PC-9 (cell line): ENCODE measurements at regions not wholly inside any gene's neighbourhood (a gene's known extent, or its start where the extent isn't known, plus 50 kb on each side); places are given as distances from the start of the nearest gene placed in this dataset.

Experiments
- BruUV-seq: library from RNA; stranded (reverse); fragments of 400-500 nt; replicated peaks from 2 replicates; lab custom pipeline; 2021; lab: Mats Ljungman, UMichigan
- CTCF ChIA-PET: fragments of 300-600 bp; sonication (Branson Sonifier 250); formaldehyde crosslinking; loops from one replicate; lab custom pipeline; 2022; ENCODE audit warnings: antibody characterized with exemption; lab: Charles Lee
- POLR2A ChIA-PET: fragments of 300-600 bp; sonication (Branson Sonifier 250); formaldehyde crosslinking; loops from one replicate; lab custom pipeline; 2022; ENCODE audit warnings: antibody characterized with exemption; ENCODE audit not compliant: unreplicated experiment; lab: Charles Lee
- DNase-seq, 2 experiments: peaks; one replicate each; pipeline versions ENCODE4 v3.0.0 to v3.0.0-alpha.2; 2015 to 2022; ENCODE audit warnings: mixed read lengths in 1 of 2
- H2AFZ ChIP-seq: fragments of 200-600 bp; sonication (generic); 2 replicates; pipeline ENCODE4 v1.8.1; 2017; ENCODE audit warnings: antibody characterized with exemption
- H3F3A ChIP-seq: fragments of 200-600 bp; sonication (generic); 2 replicates; pipeline ENCODE4 v1.8.1; 2017; ENCODE audit warnings: antibody characterized with exemption, mild to moderate bottlenecking, low read depth; ENCODE audit not compliant: insufficient read depth
- H3K27ac ChIP-seq: fragments of 200-600 bp; sonication (generic); 2 replicates; pipeline ENCODE4 v1.6.1; 2016; ENCODE audit warnings: mixed run types
- H3K27me3 ChIP-seq: fragments of 200-600 bp; sonication (generic); 2 replicates; pipeline ENCODE4 v1.6.1; 2016; ENCODE audit warnings: low read depth, mixed run types; ENCODE audit not compliant: insufficient read depth
- H3K36me3 ChIP-seq: fragments of 200-600 bp; sonication (generic); 2 replicates; pipeline ENCODE4 v1.6.1; 2016; ENCODE audit warnings: low read depth, mixed run types
- H3K4me1 ChIP-seq: fragments of 200-600 bp; sonication (generic); replicated peaks from 2 replicates; pipeline ENCODE4 v1.6.1; 2016; ENCODE audit warnings: mixed run types; ENCODE audit not compliant: insufficient read depth
- H3K4me2 ChIP-seq: fragments of 200-600 bp; sonication (generic); 2 replicates; pipeline ENCODE4 v1.6.1; 2017; ENCODE audit warnings: mixed run types
- H3K4me3 ChIP-seq: fragments of 200-600 bp; sonication (generic); 2 replicates; pipeline ENCODE4 v1.6.1; 2016; ENCODE audit warnings: mixed run types
- H3K79me2 ChIP-seq: fragments of 200-600 bp; sonication (generic); 2 replicates; pipeline ENCODE4 v1.6.1; 2017; ENCODE audit warnings: low read depth, mixed run types
- H3K9me2 ChIP-seq: fragments of 200-600 bp; sonication (generic); 2 replicates; pipeline ENCODE4 v1.8.1; 2017; ENCODE audit warnings: mild to moderate bottlenecking; ENCODE audit not compliant: insufficient read depth
- H3K9me3 ChIP-seq: fragments of 200-600 bp; sonication (generic); 2 replicates; pipeline ENCODE4 v1.8.1; 2016; ENCODE audit warnings: low read depth; ENCODE audit not compliant: insufficient read depth
- H4K20me1 ChIP-seq: fragments of 200-600 bp; sonication (generic); 2 replicates; pipeline ENCODE4 v1.8.1; 2017; ENCODE audit not compliant: insufficient read depth
- CTCF ChIP-seq: fragments of 200-600 bp; sonication (generic); conservative IDR thresholded peaks from 2 replicates; pipeline ENCODE4 v1.6.1; 2017; ENCODE audit warnings: mixed run types, antibody characterized with exemption, mild to moderate bottlenecking, moderate library complexity
- EZH2 ChIP-seq: fragments of 200-600 bp; sonication (generic); IDR thresholded peaks from 2 replicates; pipeline ENCODE4 v1.8.0; 2017; ENCODE audit warnings: antibody characterized with exemption, low read depth
- intact Hi-C: fragments of 100-400 bp; cut with micrococcal nuclease; formaldehyde crosslinking; loops from one replicate; pipeline ENCODE4 v1.10.0; 2022; ENCODE audit not compliant: unreplicated experiment

- Histone ChIP-seq H3K27me3 (peaks cover 9% of the 10 kb centered on the region; the same call in 1 of the 2 replicates), H3K4me3 (no peak overlapping the region), H4K20me1 (no peaks in the 10 kb centered on the region), H3F3A (no peaks in the 10 kb centered on the region), H3K79me2 (no peaks in the 10 kb centered on the region), H3K36me3 (no peaks in the 10 kb centered on the region), H3K27ac (no peak overlapping the region), H3K9me3 (0 out of 2 replicates have a peak, but pooled peaks cover 4% of the 10 kb centered on the region), H2AFZ (no peak overlapping the region), H3K4me1 (no peaks in the 10 kb centered on the region), H3K4me2 (no peak overlapping the region), H3K9me2 (no peaks in the 10 kb centered on the region)
- DNase-seq: no peak
- ChIA-PET POLR2A (no interaction called here), CTCF (no interaction called here)
- TF ChIP-seq CTCF (no peak), EZH2 (no peak)
- intact Hi-C loops: no loop called here
- BruUV-seq: no TSS peak
Observed at GRCh38 chr2:173629076-173629475, 274.4 kb downstream of the CDCA7 start.

- no peak overlapping the region for H3K4me2 ChIP-seq
- no peak for TF ChIP-seq CTCF
- no peak for TF ChIP-seq EZH2
- H3K9me2 ChIP-seq: no peaks in the 10 kb centered on the region
- no peaks in the 10 kb centered on the region for H3K36me3 ChIP-seq
- peaks cover 4% of the 10 kb centered on the region; the same call in 1 of the 2 replicates for H3K27me3 ChIP-seq
- H3F3A ChIP-seq: no peaks in the 10 kb centered on the region
- peak overlapping the region; percentile 40; the same call in 1 of the 2 replicates for H2AFZ ChIP-seq
- CTCF ChIA-PET: no interaction called here
- no peaks in the 10 kb centered on the region for H3K79me2 ChIP-seq
- H3K27ac ChIP-seq: no peak overlapping the region
- H3K4me3 ChIP-seq: no peak overlapping the region
- DNase-seq: no peak
- intact Hi-C loops: no loop called here
- H4K20me1 ChIP-seq: no peaks in the 10 kb centered on the region
- H3K4me1 ChIP-seq: no peaks in the 10 kb centered on the region
- BruUV-seq: no TSS peak
- H3K9me3 ChIP-seq: 0 out of 2 replicates have a peak, but pooled peaks cover 4% of the 10 kb centered on the region
- POLR2A ChIA-PET: no interaction called here
Observed at GRCh38 chr2:173630425-173631126, 275.9 kb downstream of the CDCA7 start.

DNA sequence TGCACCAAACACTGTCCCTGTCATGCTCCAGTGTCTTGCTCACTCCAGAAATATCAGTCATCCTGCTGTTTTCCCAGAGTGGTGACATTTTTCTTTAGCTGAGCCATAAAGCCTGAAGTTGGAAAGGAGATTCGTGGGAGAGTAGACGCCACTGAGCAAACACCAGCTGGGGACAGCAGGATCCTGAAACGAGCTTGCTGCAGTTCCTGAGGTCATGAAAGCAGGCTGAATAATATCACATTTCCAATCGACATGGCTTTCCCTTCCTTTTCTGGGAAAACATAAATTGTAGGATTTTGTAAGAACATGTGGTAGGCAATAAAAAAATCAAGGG lies 276.4 kb downstream of the CDCA7 start:
- Histone ChIP-seq H3K27ac (no peak overlapping the region), H3K9me3 (0 out of 2 replicates have a peak, but pooled peaks cover 2% of the 10 kb centered on the region), H4K20me1 (no peaks in the 10 kb centered on the region), H3K36me3 (no peaks in the 10 kb centered on the region), H3F3A (no peaks in the 10 kb centered on the region), H2AFZ (peak overlapping the region; percentile 40; the same call in 1 of the 2 replicates), H3K4me2 (no peak overlapping the region), H3K9me2 (no peaks in the 10 kb centered on the region), H3K4me1 (no peaks in the 10 kb centered on the region), H3K79me2 (no peaks in the 10 kb centered on the region), H3K27me3 (peaks cover 4% of the 10 kb centered on the region; the same call in 1 of the 2 replicates), H3K4me3 (no peak overlapping the region)
- CTCF ChIA-PET: no interaction called here
- POLR2A ChIA-PET: no interaction called here
- intact Hi-C loops: no loop called here
- DNase-seq: no peak
- no TSS peak for BruUV-seq
- no peak for TF ChIP-seq CTCF
